ENCODE measurements at regions not wholly inside any gene's neighbourhood (a gene's known extent, or its start where the extent isn't known, plus 50 kb on each side); places are given as distances from the start of the nearest gene placed in this dataset.
A peak's percentile ranks its signal among the peaks of the same experiment; 100 is the strongest.

DNA sequence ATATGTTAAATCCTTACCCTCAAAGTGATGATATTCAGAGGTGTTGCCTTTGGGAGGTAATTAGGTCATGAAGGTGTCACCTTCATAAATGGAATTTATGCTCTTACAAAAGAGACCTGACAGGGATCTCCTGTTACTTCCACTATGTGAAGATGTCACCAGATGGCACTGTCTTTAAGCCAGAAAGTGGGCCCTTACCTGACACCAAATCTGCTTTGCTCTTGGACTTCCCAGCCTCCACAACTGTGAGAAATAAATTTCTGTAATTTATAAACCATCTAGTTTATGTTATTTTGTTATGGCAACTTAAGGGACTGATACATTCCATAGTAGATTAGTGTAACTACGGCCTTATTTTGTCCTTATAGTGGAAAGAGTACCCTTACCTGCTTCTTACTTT is 358.3 kb upstream of the SALL1 start:
- Histone ChIP-seq H3K79me2 (ENCODE audit: insufficient read depth, low read length) (no peaks in the 10 kb centered on the region), H3K9ac (ENCODE audit: insufficient read depth, low read depth, low read length) (no peak overlapping the region), H3K4me2 (ENCODE audit: low read depth, low read length) (no peak overlapping the region), H3K27me3 (ENCODE audit: control insufficient read depth in 1 of 2, insufficient read depth in 2 of 2, low read length in 2 of 2) (no peaks in the 10 kb centered on the region), H3K9me3 (ENCODE audit: low read length) (no peaks in the 10 kb centered on the region), H3K4me3 (replicated peaks in 1 of 3; ENCODE audit: insufficient read depth in 1 of 3, low read depth in 2 of 3, low read length in 3 of 3) (no peak overlapping the region), H4K20me1 (ENCODE audit: insufficient read depth, low read length) (no peaks in the 10 kb centered on the region), H3K27ac (ENCODE audit: extremely low read length, insufficient read depth, low read length) (no peak overlapping the region), H3K4me1 (ENCODE audit: insufficient read depth, low read length) (no peaks in the 10 kb centered on the region), H3K36me3 (replicated peaks in 1 of 2; ENCODE audit: control insufficient read depth in 1 of 2, insufficient read depth in 2 of 2, low read length in 2 of 2) (no peaks in the 10 kb centered on the region), H2AFZ (ENCODE audit: low read length) (no peak overlapping the region)
- 0% methylated on average over 1 of the region's 1 CpG for WGBS (ENCODE audit: low lambda C conversion rate)
- no TSS peak for BruUV-seq (replicated peaks)
- TF ChIP-seq ATF7-NPFF (CRISPR knock-in tag; IDR thresholded peaks at IDR 0.05; ENCODE audit: low read depth) (no peak), ZNF564 (CRISPR knock-in tag; IDR thresholded peaks at IDR 0.05) (peak; percentile 99), MED13 (CRISPR knock-in tag; IDR thresholded peaks at IDR 0.05) (no peak), ZNF780A (CRISPR knock-in tag; IDR thresholded peaks at IDR 0.05) (no peak), PHB2 (IDR thresholded peaks at IDR 0.05; ENCODE audit: partially characterized antibody) (no peak), JARID2 (CRISPR knock-in tag; IDR thresholded peaks at IDR 0.05; ENCODE audit: insufficient replicate concordance) (no peak), AGO1 (IDR thresholded peaks at IDR 0.05; ENCODE audit: low read depth, low read length, poor library complexity, severe bottlenecking) (no peak)
- in situ Hi-C loops (cut with HindIII; ENCODE audit: extremely low pct_ligation_motif_present, low pct_unique_long_range_greater_than_20kb) (no loop called here), intact Hi-C loops (cut with micrococcal nuclease; ENCODE audit: unreplicated experiment) (no loop called here)
- no peak for ATAC-seq
- no peak for FAIRE-seq
- CTCF ChIA-PET (ENCODE audit: low intra/inter-chr PET ratio, low total read pairs) = no interaction called here
- no peak for DNase-seq (ENCODE audit: low spot score)
- POLR2A ChIA-PET = no interaction called here

DNA sequence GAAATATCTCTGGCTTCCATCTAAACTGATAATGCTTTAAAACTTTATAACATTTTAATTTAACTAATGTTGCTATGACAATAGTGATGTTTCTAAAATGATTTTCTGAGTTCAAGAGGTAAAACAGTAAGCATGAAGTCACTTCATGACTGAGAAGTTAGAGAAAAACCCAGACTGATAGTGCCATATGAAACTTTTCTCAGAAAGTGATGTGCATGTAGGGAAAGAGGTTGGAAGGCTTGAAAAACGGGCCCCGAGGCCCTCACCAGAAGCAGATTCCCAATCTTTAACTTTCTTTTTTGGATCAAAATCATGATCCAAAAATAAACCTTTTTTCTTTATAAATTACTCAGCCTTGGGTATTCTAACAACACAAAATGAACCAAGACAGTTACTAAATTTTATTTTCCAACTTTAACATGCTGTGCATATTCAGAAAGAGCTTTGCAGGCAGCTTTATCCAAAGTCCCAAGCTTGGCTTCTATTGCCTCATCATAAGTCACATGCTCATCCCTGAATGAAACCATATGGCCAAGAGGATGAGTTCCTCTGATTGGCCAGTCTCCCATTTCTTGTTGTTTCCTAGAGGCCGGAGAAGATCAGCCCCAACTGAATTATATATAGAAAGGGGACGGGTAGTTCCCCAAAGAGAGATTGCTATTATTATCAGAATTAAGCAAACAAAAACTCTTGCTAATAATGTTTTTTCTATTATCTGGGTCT is 357.6 kb upstream of the SALL1 start:
- no peaks in the 10 kb centered on the region for H4K20me1 ChIP-seq (ENCODE audit: insufficient read depth, low read length)
- no peak overlapping the region for H3K27ac ChIP-seq (ENCODE audit: extremely low read length, insufficient read depth, low read length)
- TF ChIP-seq FOSL1 (CRISPR knock-in tag; IDR thresholded peaks at IDR 0.05; ENCODE audit: borderline replicate concordance) = no peak
- TF ChIP-seq ARNT2 (CRISPR knock-in tag; IDR thresholded peaks at IDR 0.05; ENCODE audit: low read depth) = no peak
- TF ChIP-seq JDP2 (CRISPR knock-in tag; IDR thresholded peaks at IDR 0.05; ENCODE audit: borderline replicate concordance) = no peak
- no peak for TF ChIP-seq CBX5 (CRISPR knock-in tag; IDR thresholded peaks at IDR 0.05; ENCODE audit: borderline replicate concordance)
- no peak for TF ChIP-seq MTA3 (CRISPR knock-in tag; IDR thresholded peaks at IDR 0.05)
- no peak for TF ChIP-seq EHMT2 (IDR thresholded peaks at IDR 0.05; ENCODE audit: borderline replicate concordance, low read depth, low read length)
- TF ChIP-seq ZNF713 (CRISPR knock-in tag; IDR thresholded peaks at IDR 0.05) = no peak
- no peak for TF ChIP-seq HOXA9 (CRISPR knock-in tag; IDR thresholded peaks at IDR 0.05; ENCODE audit: borderline replicate concordance)
- no peak for TF ChIP-seq EEA1 (CRISPR knock-in tag; IDR thresholded peaks at IDR 0.05; ENCODE audit: borderline replicate concordance)
- TF ChIP-seq DNMT3B (CRISPR knock-in tag; conservative IDR thresholded peaks at IDR 0.05) = no peak
- no peak for TF ChIP-seq EED (CRISPR knock-in tag; IDR thresholded peaks at IDR 0.05)
- TF ChIP-seq ZNF329 (CRISPR knock-in tag; IDR thresholded peaks at IDR 0.05; ENCODE audit: low read depth) = no peak
- no peak overlapping the region for H2AFZ ChIP-seq (ENCODE audit: low read length)
- in situ Hi-C loops (cut with HindIII; ENCODE audit: extremely low pct_ligation_motif_present, low pct_unique_long_range_greater_than_20kb) (no loop called here), intact Hi-C loops (cut with micrococcal nuclease; ENCODE audit: unreplicated experiment) (no loop called here)
- POLR2A ChIA-PET = no interaction called here
- H3K79me2 ChIP-seq (ENCODE audit: insufficient read depth, low read length) = no peaks in the 10 kb centered on the region
- H3K4me1 ChIP-seq (ENCODE audit: insufficient read depth, low read length) = no peaks in the 10 kb centered on the region
- ATAC-seq (no peak), FAIRE-seq (no peak), DNase-seq (ENCODE audit: low spot score) (no peak)
- CTCF ChIA-PET (ENCODE audit: low intra/inter-chr PET ratio, low total read pairs) = no interaction called here
- H3K4me2 ChIP-seq (ENCODE audit: low read depth, low read length) = no peak overlapping the region
- WGBS (ENCODE audit: low lambda C conversion rate) = 10% methylated on average over 4 of the region's 4 CpGs
- H3K36me3 ChIP-seq (replicated peaks in 1 of 2; ENCODE audit: control insufficient read depth in 1 of 2, insufficient read depth in 2 of 2, low read length in 2 of 2) = no peaks in the 10 kb centered on the region
- no peaks in the 10 kb centered on the region for H3K9me3 ChIP-seq (ENCODE audit: low read length)
- H3K9ac ChIP-seq (ENCODE audit: insufficient read depth, low read depth, low read length) = no peak overlapping the region
- BruUV-seq (replicated peaks) = no TSS peak
- H3K4me3 ChIP-seq (replicated peaks in 1 of 3; ENCODE audit: insufficient read depth in 1 of 3, low read depth in 2 of 3, low read length in 3 of 3) = no peak overlapping the region
- H3K27me3 ChIP-seq (ENCODE audit: control insufficient read depth in 1 of 2, insufficient read depth in 2 of 2, low read length in 2 of 2) = no peaks in the 10 kb centered on the region
